Right lung (tissue), 2 donors: ENCODE measurements at regions not wholly inside any gene's neighbourhood (a gene's known extent, or its start where the extent isn't known, plus 50 kb on each side); places are given as distances from the start of the nearest gene placed in this dataset.

Source experiments
- DNase-seq, 2 donors: peaks; one replicate each; pipeline ENCODE4 v3.0.0-alpha.2; 2013

GRCh38 chr7:130995252-130996081 lies 261.5 kb upstream of the KLF14 start:
- no peak for DNase-seq

DNA sequence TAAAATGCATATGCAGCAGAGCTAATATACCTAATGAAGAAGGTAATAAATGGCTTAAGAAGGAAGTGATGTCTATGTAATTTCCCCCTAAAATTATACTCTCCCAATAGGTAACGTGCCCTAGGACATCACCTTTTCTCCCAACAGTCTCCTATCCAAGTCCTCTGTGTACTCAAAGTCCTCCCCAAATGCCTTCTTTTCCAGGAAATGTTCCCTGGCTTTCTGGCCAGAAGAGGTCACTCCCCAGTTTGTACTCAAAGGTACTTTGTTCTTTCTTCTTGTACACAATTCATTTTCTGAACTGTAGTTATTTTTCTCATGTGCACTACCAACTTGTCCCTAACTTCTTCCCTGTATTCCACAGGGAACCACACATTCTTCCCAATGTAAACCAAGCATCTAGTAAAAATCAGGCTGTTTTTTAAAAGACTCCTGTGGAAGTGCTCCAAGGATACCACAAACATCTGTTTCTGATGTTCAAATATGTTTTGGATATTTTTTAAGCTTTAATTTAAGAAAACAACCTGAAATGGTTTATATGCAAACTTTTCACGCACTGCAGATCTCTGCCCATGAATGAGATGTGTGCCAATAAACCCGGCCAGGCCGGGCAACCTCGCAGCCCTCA lies 262.3 kb upstream of the KLF14 start:
- DNase-seq: no peak

DNA sequence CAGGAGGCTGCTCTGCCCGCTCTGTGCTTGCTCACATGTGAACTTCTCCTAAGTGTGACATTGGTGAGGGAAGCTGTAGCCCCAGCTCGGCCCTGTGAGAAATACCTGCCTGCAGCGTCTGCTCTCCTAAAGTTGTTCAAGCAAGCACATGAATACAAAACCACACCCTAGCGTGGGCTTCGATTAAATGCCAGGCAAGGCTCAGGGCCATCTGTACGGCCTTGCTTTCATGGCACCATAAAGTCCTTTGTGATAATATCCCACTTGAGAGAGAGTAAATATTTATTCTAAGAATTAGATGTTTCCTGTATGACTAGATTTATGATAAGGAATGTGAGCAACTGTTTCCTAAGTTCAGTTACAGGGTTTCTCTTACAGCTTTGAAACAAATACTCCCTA lies 262.8 kb upstream of the KLF14 start:
- no peak for DNase-seq

DNA sequence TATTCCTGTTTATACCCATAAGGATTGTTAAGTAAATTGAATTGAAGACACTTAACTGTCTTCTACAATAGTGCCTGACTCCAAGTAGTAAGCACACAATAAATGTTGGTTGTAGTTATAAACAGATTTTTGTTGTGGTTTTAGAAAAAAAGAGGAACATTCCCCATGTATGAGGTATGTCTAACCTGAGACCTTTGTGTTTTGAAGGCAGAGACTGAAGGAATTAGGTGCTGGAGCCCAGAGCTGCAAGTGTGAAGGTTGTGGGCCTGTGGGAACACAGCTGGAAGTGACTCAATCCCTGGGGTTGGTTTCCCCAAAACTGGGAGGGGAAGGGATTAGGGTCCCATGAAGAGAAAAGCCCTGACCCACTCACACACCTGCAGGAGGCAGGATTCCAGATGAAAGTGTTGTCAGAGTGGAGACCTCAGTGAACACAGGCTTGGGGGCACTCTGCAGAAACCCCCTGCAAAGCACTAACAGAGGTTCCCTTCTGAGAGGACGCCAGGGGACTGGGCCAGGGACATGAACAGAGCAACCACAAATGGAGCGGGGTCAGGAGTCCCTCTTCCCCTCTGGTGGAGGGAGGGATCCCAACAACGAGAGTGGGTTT lies 265.1 kb upstream of the KLF14 start:
- DNase-seq: no peak

- no peak for DNase-seq
These were observed 265.9 kb upstream of the KLF14 start for GRCh38 chr7:130999926-131000325.

DNA sequence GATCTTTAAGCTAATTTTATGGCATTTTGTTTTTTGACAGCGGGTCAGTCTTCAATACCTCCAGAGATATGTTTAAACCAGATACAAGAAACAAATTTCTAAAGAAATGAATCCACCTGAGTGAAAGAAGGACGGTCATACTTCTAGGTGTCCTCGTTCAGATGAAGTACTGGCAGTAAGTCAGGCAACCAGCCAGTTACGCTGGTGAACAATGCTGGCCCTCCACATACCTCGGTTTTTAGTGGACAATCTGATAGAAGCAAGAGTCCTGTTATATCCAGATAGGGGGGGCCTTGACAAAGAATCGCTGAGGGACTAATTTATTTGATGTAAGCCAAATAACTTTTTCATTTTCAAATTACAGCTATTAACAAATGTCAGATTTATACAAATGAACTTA lies 266.4 kb upstream of the KLF14 start:
- DNase-seq: no peak

DNA sequence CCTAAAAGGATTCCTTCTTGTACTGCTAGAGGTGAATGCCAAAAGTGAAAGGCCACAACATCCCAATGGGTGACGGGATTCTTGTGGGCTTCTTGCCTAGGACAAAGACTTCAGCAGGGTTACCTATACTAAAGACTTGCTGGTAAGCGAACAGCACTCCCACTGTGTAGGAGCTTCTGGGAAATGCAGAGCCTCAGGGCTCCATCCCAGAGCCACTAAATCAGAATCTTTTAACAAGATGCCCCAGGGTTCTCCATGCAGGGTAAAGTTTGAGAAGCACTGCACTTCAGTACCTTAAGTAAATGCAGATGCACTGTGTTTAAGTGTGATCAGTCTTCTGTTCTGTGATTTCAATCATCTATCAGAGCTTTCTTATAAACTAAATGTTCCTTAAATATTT lies 266.9 kb upstream of the KLF14 start:
- no peak for DNase-seq

DNA sequence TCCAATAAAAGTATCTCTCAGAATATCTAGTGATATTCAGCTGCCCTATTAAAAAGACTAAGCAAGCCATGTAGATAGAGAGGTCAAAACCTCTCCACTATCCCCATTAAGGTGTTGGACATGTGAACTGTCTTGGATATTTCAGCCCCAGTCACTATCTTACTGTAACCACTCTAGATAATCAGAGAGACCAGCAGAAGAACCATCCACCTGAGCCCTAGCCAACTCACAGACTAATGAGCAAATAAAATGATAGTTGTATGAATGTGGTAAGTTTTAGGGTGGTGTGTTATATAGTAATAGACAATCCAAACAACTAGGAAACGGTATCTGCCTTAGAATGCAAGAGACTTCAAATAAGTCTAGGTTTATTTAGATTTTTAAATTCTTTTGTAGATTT lies 268.6 kb upstream of the KLF14 start:
- DNase-seq: no peak

- DNase-seq: no peak
These were observed 269.6 kb upstream of the KLF14 start for GRCh38 chr7:131003634-131004033.

DNA sequence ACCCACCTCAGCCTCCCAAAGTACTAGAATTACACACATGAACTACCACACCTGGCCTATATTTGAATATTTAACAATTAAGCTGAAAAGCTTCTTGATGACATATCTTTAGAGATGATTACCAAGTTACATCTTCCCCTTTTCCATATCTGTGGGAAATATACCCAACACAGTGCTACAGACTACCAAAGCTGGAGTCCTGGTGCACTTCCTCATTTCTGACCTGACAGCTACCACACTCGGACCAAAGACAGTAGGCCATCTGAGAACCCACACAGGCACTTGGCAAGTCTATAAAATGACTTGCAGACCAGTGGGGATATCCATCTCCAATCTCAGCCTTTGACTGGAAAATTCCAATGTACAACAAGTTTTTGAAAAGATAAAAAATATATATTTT lies 270.4 kb upstream of the KLF14 start:
- DNase-seq: no peak

DNA sequence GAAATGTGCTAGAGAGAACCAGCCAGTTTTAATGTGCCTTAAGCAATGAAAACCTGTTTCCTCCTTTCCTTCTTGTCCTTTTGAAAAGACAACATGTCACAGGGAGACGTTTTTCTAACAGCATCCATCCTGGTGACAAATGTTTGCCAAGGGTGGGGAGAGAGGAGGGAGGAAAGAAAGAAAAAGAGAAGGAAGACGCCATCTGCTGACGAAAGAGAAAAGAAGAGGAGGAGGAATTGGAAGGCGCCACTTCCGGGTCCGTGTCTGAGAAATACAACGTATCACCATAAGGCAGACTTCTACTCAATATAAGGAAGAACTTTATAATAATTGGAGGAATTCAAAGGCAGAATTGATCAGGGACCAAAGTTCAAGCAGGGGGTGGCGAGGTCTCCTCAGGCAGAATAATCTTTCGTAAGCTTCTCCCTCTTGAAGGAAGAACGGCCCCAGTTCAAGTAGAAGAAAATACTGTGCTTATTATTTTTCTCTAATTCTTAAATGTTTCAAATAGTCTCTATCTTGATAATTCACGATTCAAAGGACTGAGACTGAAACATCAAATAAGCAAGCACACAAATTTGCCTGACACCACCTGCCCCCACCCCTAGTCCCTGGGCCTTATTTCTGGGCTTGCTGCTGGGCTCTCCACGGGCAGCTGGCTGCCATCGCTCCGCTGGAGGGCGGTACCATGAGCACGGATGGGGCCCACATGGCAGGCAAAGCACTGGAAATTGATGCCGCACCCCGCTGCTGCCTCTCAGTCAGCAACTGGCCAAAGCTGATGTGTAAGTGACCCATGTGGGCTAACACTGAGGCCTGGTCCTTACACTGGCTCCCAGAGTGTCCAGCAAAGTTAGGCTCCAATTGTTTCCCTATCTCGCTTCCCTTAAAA lies 273.7 kb upstream of the KLF14 start:
- peak in 1 of 2 donors; percentile 63 for DNase-seq

- no peak for DNase-seq
These were observed 275.1 kb upstream of the KLF14 start for GRCh38 chr7:131008840-131009711.

GRCh38 chr7:131010029-131010716 lies 276.2 kb upstream of the KLF14 start:
- DNase-seq: no peak

DNA sequence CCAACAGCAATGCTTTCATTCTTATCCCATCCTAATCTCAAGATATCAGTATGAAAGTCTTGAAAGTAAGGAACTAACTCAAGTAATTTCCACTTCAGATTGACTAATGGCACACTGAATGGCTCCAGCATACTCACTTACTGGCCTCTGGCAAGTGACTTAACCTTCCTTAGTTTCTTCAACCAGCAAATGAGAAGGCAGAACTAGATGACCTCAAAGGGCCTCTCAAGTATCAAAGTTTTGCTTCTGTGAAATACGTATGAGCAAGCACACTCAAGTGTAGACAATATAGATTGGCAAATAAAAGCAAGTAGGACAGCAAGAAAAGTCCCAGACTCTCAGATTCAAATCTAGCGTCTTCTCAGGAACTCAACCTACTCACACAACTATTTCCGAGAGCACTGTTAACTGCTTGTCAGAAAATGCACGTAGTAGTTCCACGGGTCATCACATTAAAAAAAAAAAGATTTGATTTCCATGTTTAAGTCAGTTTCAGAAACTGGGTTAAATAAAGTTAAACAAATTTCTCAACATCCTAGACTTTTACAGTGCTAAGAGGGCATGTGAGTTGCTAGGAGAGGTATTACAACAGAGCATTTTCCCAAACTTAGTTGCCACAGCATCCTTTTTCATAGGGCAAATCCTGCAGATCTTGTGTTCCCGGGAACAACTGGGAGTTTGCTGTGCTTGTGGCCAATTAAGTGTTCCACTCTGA lies 276.9 kb upstream of the KLF14 start:
- no peak for DNase-seq

DNA sequence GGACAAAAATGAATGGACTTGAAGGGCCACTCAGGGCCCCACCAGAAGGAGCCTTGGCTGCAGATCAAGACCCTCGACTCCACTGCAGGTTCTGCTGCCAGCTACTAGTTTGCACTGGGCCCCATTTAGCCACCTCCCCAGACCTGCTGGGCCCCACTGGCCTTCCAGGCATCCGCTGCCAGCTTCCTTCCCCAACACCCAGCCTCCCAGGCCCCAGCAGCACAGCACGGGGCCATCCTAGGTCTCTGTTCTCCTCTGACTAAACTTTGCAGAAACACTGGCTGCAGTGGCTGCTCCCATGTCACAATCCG lies 277.4 kb upstream of the KLF14 start:
- peak; percentile 53 to 59 for DNase-seq

- DNase-seq: peak; percentile 72
These were observed 278.0 kb upstream of the KLF14 start for GRCh38 chr7:131011976-131012375.

- DNase-seq: no peak
These were observed 278.5 kb upstream of the KLF14 start for GRCh38 chr7:131012477-131013031.

GRCh38 chr7:131013716-131014115 lies 279.7 kb upstream of the KLF14 start:
- DNase-seq: no peak

- DNase-seq: no peak
These were observed 281.1 kb upstream of the KLF14 start for GRCh38 chr7:131014906-131015656.
